HG03342 (cell line): ENCODE measurements at regions not wholly inside any gene's neighbourhood (a gene's known extent, or its start where the extent isn't known, plus 50 kb on each side); places are given as distances from the start of the nearest gene placed in this dataset.

Source experiments
- ATAC-seq: cut with Tn5 transposase; IDR thresholded peaks from one replicate; pipeline ENCODE4 v1.9.1; 2021; ENCODE audit warnings: mild to moderate bottlenecking, moderate library complexity; ENCODE audit not compliant: unreplicated experiment

DNA sequence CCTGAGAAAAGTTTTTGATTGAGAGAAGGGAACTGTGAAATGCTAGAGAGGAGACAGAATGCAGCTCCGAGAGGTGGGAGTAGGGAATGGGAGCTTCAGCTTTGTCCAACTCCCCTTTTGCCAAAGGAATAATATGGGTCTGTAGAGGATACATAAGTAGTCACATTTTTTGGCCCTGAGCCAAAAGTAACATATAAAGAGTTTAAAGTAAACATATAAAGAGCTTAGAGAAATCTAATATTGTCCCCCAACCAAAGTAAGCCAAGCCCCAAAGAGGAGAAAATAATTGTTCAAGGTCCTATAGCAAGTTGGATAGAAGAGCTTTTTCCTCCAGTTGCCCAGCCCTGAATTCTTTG is 215.1 kb downstream of the TMEM114 start:
- no peak for ATAC-seq

- ATAC-seq, result no peak
These were observed 215.6 kb downstream of the TMEM114 start for GRCh38 chr16:8374586-8375231.

DNA sequence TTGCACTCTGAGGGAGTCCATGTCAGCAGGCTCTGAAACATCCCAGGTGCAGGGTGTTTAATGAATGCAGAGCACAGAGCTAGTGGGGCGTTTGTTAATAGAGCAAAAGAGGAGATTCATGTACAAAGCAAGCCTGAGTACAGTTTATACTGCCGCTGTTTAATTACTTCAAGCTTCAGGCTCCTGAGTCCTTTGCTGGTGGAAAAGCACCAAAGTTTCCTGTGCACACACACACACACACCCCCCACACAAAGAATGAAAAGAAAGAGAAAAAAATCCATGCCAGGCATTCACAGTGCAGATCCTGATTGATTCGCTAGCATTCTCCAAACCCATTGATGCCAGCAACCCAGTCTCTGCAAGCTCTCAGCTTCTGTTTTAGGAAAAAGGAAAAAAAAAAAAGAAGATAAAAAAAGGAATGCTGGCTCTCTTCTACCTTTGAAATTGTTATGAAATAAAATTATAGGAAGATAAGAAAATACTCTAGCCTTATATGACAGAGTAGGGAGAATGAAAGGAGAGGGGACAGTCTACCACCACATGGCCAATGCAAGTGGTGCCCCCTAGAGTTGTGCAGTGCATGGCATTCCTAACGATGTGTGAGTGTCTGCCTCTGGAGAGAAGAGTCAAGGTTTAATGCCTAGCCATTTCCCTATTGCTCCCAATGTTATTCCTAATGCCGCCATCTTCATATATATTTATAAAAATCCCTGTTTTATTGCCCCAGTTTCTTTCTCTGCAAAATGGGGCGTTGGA is 216.5 kb downstream of the TMEM114 start:
- ATAC-seq, result no peak

- ATAC-seq, result no peak
These were observed 218.2 kb downstream of the TMEM114 start for GRCh38 chr16:8372141-8372540.

- no peak for ATAC-seq
These were observed 219.7 kb downstream of the TMEM114 start for GRCh38 chr16:8370374-8371270.

DNA sequence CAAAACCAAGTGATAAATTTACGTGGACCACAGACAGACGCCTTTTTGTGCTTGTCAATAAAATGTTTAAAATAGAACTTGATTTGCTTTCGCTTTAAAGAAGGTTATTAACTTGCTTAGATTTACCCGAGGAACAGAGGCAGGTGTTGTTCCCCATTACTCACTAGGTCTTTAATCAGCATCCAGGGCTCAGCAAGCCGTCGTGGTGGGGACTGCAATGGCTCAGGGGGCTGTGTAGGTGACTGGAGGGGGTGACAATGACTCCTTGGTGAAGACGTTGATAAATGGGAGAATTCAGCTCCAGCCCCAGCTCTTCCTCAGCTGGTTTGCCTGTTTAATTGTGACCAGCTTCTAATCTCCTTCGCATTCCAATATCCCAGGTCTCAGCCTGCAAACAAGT is 231.4 kb downstream of the TMEM114 start:
- no peak for ATAC-seq

DNA sequence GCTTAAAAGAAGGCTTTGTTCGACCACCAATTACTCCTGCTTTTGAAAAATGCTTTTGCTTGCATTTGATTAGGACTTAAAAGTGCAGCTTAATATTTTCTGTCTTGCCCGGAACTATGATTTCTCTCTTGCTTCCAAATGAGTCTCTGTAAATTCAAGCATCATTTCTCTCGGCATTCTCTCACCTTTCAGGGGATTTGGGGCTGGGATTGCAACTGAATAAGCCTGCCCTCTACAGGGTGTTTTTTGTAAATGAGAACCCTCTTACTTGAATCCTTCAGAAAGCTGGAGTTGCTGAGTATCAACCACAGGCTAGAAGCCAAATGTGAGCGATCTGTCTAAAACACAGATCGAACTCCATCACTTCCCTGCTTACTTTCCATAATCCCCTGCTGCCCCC is 234.6 kb downstream of the TMEM114 start:
- no peak for ATAC-seq

DNA sequence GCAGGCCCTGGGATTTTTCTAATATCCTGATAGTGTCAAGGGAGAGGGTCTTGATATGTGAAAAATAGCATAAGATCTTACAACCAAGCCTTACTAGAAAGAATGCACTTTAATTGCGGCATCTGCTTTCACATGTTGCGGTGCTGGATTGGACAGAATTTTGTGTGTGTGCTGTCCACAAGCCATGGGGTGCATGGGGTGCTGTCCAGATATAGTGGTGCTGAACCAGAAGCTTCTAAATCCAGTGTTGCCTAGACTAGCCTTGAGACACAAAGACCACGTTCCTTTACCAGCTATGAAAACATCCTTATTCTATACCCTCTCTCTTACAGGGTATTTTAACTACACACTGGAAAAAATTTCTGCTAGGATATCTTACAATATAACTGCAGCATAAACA is 244.0 kb downstream of the TMEM114 start:
- no peak for ATAC-seq

GRCh38 chr16:8342276-8342675 is 248.0 kb downstream of the TMEM114 start:
- no peak for ATAC-seq

GRCh38 chr16:8330761-8331160 is 259.6 kb downstream of the TMEM114 start:
- ATAC-seq, result no peak

DNA sequence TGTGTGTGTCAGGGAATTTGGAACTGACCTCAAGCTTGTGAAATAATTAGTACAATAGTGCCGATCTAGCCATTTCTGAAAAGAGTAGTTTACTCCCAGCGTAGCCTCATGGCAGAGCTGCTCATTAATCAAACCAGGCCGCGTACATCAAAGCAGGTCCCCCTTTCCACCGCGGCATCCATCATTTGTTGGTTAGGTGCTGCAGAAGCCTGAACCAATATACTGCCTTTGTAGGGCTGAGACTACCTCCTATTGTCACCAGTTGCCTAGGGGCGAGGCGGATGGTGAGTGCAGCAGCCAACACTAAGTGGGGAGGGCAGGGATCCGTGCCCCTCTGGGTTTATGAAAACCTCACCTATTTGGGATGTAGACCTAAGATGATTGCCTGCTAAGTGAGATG is 264.1 kb downstream of the TMEM114 start:
- no peak for ATAC-seq

DNA sequence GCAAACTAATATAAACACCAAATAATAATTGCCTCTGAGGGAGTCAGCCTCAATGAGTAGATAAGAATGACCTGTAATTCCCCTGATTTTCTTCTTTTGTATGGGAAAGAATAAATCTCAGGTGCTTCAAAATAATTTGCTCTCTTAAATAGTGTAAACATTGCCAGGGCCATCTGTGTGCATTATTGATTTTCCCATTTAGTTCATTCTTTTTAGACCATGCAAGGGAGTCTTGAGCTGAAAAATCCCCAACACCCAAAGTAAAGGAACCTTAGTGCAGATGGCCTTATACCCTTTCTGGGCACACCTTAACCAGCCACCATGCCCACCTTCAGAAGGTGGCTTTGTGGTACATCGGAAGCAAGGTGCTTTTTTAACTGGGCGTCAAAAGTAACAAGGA is 267.2 kb downstream of the TMEM114 start:
- no peak for ATAC-seq

- ATAC-seq, result no peak
These were observed 270.2 kb downstream of the TMEM114 start for GRCh38 chr16:8320131-8320530.

- ATAC-seq, result no peak
These were observed 279.5 kb downstream of the TMEM114 start for GRCh38 chr16:8310816-8311215.

DNA sequence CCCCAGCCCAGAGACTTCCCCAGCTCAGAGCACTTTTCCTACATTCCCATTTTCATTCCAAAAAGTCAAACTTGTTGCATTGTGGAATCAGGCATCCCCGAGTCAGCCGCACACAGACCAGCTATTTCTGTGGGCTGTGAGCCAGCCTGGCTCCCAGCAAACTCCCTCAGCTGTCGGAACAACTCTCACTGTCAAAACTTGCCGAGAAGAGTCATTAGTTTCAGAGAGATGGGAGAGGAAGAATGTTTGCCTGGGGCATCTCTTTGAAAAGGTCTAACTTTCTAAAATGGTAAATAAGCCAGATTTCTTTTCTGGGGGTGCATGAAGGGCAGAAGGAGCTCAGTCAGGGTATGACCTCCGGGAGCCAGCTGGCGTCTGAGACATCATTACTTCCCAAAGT is 280.0 kb downstream of the TMEM114 start:
- no peak for ATAC-seq

DNA sequence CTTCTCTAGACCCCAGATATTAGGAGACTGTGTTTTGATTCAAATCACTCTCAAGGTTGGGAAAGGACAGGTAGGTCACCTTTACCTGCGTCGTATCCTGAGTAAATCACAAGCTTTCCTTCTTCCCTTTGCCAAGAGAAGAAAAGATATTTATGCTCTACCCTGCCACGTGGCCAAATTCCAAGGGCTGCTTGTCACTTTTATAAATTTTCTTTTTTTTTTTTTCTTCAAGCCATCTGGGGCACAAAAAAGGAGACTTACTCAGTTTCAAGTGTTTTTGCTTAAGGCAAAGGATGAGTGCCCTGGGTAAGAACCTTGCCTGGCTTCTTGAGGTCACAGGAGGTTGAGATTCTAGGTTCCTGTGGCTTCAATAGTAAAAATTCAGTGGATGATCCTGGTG is 285.1 kb downstream of the TMEM114 start:
- ATAC-seq, result no peak

GRCh38 chr16:8299635-8300034 is 290.7 kb downstream of the TMEM114 start:
- ATAC-seq, result no peak

DNA sequence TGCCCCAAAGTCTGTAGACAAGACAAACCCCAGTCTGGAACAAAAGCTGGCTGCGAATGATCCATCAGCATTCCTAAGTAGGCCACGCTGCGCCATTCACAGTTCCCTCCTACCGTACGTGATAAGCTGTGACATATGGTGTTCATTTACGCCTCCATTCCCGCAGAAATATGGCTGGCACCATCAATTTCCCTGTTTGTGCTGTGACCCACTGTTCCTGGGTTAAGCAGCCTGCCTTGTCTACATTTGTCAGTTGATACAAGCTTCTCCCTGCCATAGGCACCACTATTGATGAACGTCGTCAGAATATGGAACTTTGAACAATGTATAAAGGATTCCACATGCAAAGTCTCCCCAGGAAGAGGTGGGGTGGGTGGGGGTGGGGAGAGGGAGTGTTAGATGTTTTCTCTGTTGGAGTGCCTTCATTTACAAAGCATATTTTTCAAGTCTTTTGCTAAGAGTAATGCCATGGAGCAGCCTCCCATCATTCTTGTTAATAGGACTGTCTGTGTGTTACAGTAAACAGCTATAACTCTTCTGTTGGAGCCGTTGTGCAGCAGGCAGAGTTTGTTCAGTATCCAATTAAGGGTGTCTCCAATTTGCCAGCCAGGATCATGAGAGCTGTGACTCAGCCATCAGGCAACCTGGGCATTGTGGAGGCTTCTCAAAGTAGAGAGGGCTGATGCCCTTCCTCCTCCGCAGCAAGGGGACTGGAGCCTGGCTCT is 294.6 kb downstream of the TMEM114 start:
- ATAC-seq, result no peak

DNA sequence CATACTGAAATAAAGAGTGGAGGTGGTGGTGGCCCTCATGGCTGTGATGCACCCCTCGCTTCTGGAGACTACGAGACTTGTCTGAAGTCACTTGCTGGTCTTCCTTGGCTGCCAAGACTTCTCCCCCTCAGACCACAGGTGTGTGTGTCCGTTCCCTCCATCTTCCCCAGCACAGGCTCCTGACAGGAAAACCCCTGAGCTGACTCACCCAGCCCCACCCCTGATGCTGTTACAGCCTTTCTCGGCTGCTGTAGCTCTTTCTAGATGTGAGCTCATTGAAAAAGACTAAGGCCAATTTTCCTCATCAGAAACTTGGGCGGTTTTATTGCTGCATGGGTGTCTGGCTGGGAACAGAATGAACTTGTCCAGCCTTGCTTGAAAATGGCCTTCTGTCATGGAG is 296.9 kb downstream of the TMEM114 start:
- no peak for ATAC-seq

DNA sequence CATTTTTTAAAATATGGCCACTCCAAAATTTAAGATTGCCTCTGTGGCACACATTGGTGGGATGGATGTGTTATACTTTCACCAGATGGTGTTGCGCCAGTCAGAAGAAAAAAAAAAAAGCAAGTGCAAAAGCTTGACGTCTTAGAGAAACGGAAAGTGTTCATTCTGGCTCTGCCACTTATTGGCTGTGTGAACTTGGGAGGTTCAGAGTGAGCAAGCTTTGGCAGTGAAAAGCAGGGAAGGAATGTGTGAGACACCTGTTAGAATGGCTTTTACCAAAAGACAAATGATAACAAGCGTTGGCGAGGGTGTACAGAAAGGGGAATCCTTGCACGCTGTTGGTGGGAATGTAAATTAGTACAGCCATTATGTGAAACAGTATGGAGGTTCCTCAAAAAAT is 298.0 kb downstream of the TMEM114 start:
- no peak for ATAC-seq

GRCh38 chr16:8286348-8286747 is 304.0 kb downstream of the TMEM114 start:
- no peak for ATAC-seq
